HG03025 (cell line): ENCODE measurements at regions not wholly inside any gene's neighbourhood (a gene's known extent, or its start where the extent isn't known, plus 50 kb on each side); places are given as distances from the start of the nearest gene placed in this dataset.

Experiments
- ATAC-seq: cut with Tn5 transposase; IDR thresholded peaks from one replicate; pipeline ENCODE4 v1.9.1; 2021; ENCODE audit warnings: mild to moderate bottlenecking, moderate library complexity; ENCODE audit not compliant: unreplicated experiment, low FRiP score

GRCh38 chrX:118167361-118167760 is 50.8 kb upstream of the KLHL13 start:
- ATAC-seq, result no peak

- ATAC-seq, result no peak
These were observed 54.7 kb upstream of the KLHL13 start for GRCh38 chrX:118171356-118171755.

- no peak for ATAC-seq
These were observed 58.0 kb upstream of the KLHL13 start for GRCh38 chrX:118174516-118175098.

GRCh38 chrX:118177708-118178107 is 61.1 kb upstream of the KLHL13 start:
- no peak for ATAC-seq

GRCh38 chrX:118178450-118178849 is 61.8 kb upstream of the KLHL13 start:
- no peak for ATAC-seq

GRCh38 chrX:118179161-118179560 is 62.6 kb upstream of the KLHL13 start:
- ATAC-seq, result no peak

- no peak for ATAC-seq
These were observed 63.1 kb upstream of the KLHL13 start for GRCh38 chrX:118179718-118180117.

- ATAC-seq, result no peak
These were observed 64.4 kb upstream of the KLHL13 start for GRCh38 chrX:118181030-118181429.

GRCh38 chrX:118182025-118182424 is 65.4 kb upstream of the KLHL13 start:
- no peak for ATAC-seq

- ATAC-seq, result no peak
These were observed 66.1 kb upstream of the KLHL13 start for GRCh38 chrX:118182681-118183080.

GRCh38 chrX:118183606-118184005 is 67.0 kb upstream of the KLHL13 start:
- no peak for ATAC-seq

- ATAC-seq, result no peak
These were observed 70.5 kb upstream of the KLHL13 start for GRCh38 chrX:118187100-118187499.

GRCh38 chrX:118189000-118189399 is 72.4 kb upstream of the KLHL13 start:
- no peak for ATAC-seq

- ATAC-seq, result no peak
These were observed 73.0 kb upstream of the KLHL13 start for GRCh38 chrX:118189628-118190027.

GRCh38 chrX:118197730-118198129 is 81.1 kb upstream of the KLHL13 start:
- ATAC-seq, result no peak

- ATAC-seq, result no peak
These were observed 82.0 kb upstream of the KLHL13 start for GRCh38 chrX:118198577-118198976.

GRCh38 chrX:118199997-118200396 is 83.4 kb upstream of the KLHL13 start:
- ATAC-seq, result no peak

GRCh38 chrX:118205421-118206395 is 89.1 kb upstream of the KLHL13 start:
- no peak for ATAC-seq

- ATAC-seq, result no peak
These were observed 91.3 kb upstream of the KLHL13 start for GRCh38 chrX:118207831-118208453.

GRCh38 chrX:118208481-118208880 is 91.9 kb upstream of the KLHL13 start:
- ATAC-seq, result no peak
